Endodermal cell (in vitro differentiated cells): ENCODE measurements at regions not wholly inside any gene's neighbourhood (a gene's known extent, or its start where the extent isn't known, plus 50 kb on each side); places are given as distances from the start of the nearest gene placed in this dataset.

ENCODE experiments used
- DNase-seq: peaks from one replicate; pipeline ENCODE4 v3.0.0-alpha.2; 2017
- H3K27ac ChIP-seq: 2 replicates; pipeline ENCODE4 v1.5.1; 2013; ENCODE audit warnings: mild to moderate bottlenecking, low read depth, low read length, moderate library complexity
- H3K27me3 ChIP-seq: 2 replicates; pipeline ENCODE4 v1.6.1; 2013; ENCODE audit warnings: mild to moderate bottlenecking, low read length, moderate library complexity; ENCODE audit not compliant: insufficient read depth, control insufficient read depth, poor library complexity, severe bottlenecking
- H3K36me3 ChIP-seq: 2 replicates; pipeline ENCODE4 v1.7.0; 2013; ENCODE audit warnings: mild to moderate bottlenecking, low read length, moderate library complexity; ENCODE audit not compliant: control insufficient read depth, insufficient read depth
- H3K4me1 ChIP-seq: one replicate; pipeline ENCODE4 v1.7.0; 2013; ENCODE audit warnings: low read length; ENCODE audit not compliant: control insufficient read depth, insufficient read depth
- H3K4me3 ChIP-seq: 2 replicates; pipeline ENCODE4 v1.5.1; 2013; ENCODE audit warnings: mild to moderate bottlenecking, low read length, moderate library complexity
- H3K9ac ChIP-seq: 2 replicates; pipeline ENCODE4 v1.6.1; 2013; ENCODE audit warnings: mild to moderate bottlenecking, low read length, moderate library complexity; ENCODE audit not compliant: poor library complexity, severe bottlenecking; ENCODE audit errors: extremely low read depth
- H3K9me3 ChIP-seq: 2 replicates; pipeline ENCODE4 v1.6.1; 2013; ENCODE audit warnings: mild to moderate bottlenecking, low read length, moderate library complexity; ENCODE audit not compliant: control insufficient read depth
- H3K27ac Mint-ChIP-seq: 2 replicates; pipeline ENCODE4 v1.8.0; 2020; ENCODE audit warnings: mixed read lengths
- H3K27me3 Mint-ChIP-seq: 2 replicates; pipeline ENCODE4 v1.8.0; 2021; ENCODE audit warnings: mild to moderate bottlenecking, mixed read lengths; ENCODE audit not compliant: insufficient read depth
- H3K36me3 Mint-ChIP-seq: 2 replicates; pipeline ENCODE4 v1.8.0; 2020; ENCODE audit warnings: low read depth, mixed read lengths
- H3K4me1 Mint-ChIP-seq: 2 replicates; pipeline ENCODE4 v1.8.0; 2020; ENCODE audit warnings: mixed read lengths
- H3K4me3 Mint-ChIP-seq: 2 replicates; pipeline ENCODE4 v1.8.0; 2020; ENCODE audit warnings: mild to moderate bottlenecking, moderate library complexity, mixed read lengths
- H3K9me3 Mint-ChIP-seq: 2 replicates; pipeline ENCODE4 v1.8.0; 2020; ENCODE audit warnings: mild to moderate bottlenecking, mixed read lengths
- CTCF ChIP-seq: fragments of 200-600 bp; sonication (generic); conservative IDR thresholded peaks from 2 replicates; pipeline ENCODE4 v1.5.0; 2021; ENCODE audit warnings: antibody characterized with exemption, mild to moderate bottlenecking
- WGBS, 2 experiments: methylation state at CpG; one replicate each; pipeline versions ENCODE4 v1.1.5 to v1.1.7; 2013; ENCODE audit warnings: missing lambda C conversion rate in 2 of 2, mixed read lengths in 1 of 2; ENCODE audit not compliant: insufficient coverage in 1 of 2, insufficient read length in 1 of 2; 5-methylcytosine and 5-hydroxymethylcytosine counted together

GRCh38 chr12:89980236-89980635 lies 271.6 kb upstream of the ATP2B1 start:
- H3K36me3 ChIP-seq: no peaks in the 10 kb centered on the region
- H3K4me3 ChIP-seq: no peak overlapping the region
- H3K4me3 Mint-ChIP-seq: no peak overlapping the region
- WGBS, 2 experiments: 92 to 93% methylated on average over 2 to 3 of the region's 3 CpGs
- no peaks in the 10 kb centered on the region for H3K9me3 Mint-ChIP-seq
- no peaks in the 10 kb centered on the region for H3K36me3 Mint-ChIP-seq
- peaks cover 4% of the 10 kb centered on the region for H3K4me1 Mint-ChIP-seq
- H3K27ac ChIP-seq: no peak overlapping the region
- no peaks in the 10 kb centered on the region for H3K27me3 Mint-ChIP-seq
- no peak overlapping the region for H3K27ac Mint-ChIP-seq
- no peak overlapping the region for H3K9ac ChIP-seq
- H3K9me3 ChIP-seq: no peaks in the 10 kb centered on the region
- no peak for DNase-seq
- H3K27me3 ChIP-seq: no peaks in the 10 kb centered on the region
- no peak for TF ChIP-seq CTCF
- no peaks in the 10 kb centered on the region for H3K4me1 ChIP-seq

GRCh38 chr12:89977405-89978085 lies 268.9 kb upstream of the ATP2B1 start:
- no peak for DNase-seq
- 90 to 91% methylated on average over 4 to 10 of the region's 10 CpGs for whole genome bisulfite sequencing, 2 experiments
- no peak for TF ChIP-seq CTCF
- Mint-ChIP-seq H3K4me1 (peaks cover 4% of the 10 kb centered on the region), H3K4me3 (no peak overlapping the region), H3K27me3 (no peaks in the 10 kb centered on the region), H3K9me3 (no peaks in the 10 kb centered on the region), H3K36me3 (no peaks in the 10 kb centered on the region), H3K27ac (no peak overlapping the region)
- Histone ChIP-seq H3K27me3 (no peaks in the 10 kb centered on the region), H3K27ac (no peak overlapping the region), H3K9ac (no peak overlapping the region), H3K4me3 (no peak overlapping the region), H3K9me3 (no peaks in the 10 kb centered on the region), H3K4me1 (no peaks in the 10 kb centered on the region), H3K36me3 (no peaks in the 10 kb centered on the region)

- Mint-ChIP-seq H3K27me3 (no peaks in the 10 kb centered on the region), H3K9me3 (no peaks in the 10 kb centered on the region), H3K4me1 (peaks cover 7% of the 10 kb centered on the region), H3K4me3 (no peak overlapping the region), H3K27ac (no peak overlapping the region), H3K36me3 (no peaks in the 10 kb centered on the region)
- Histone ChIP-seq H3K27me3 (no peaks in the 10 kb centered on the region), H3K9ac (no peak overlapping the region), H3K4me3 (no peak overlapping the region), H3K36me3 (no peaks in the 10 kb centered on the region), H3K9me3 (no peaks in the 10 kb centered on the region), H3K4me1 (no peaks in the 10 kb centered on the region), H3K27ac (no peak overlapping the region)
- no peak for TF ChIP-seq CTCF
- no peak for DNase-seq
- WGBS, 2 experiments: 94 to 100% methylated on average over 3 to 4 of the region's 4 CpGs
Observed at GRCh38 chr12:89976866-89977265, 268.2 kb upstream of the ATP2B1 start.
